Neural progenitor cell (in vitro differentiated cells): ENCODE measurements at regions not wholly inside any gene's neighbourhood (a gene's known extent, or its start where the extent isn't known, plus 50 kb on each side); places are given as distances from the start of the nearest gene placed in this dataset.

Experiments used
- DNase-seq: peaks from one replicate; pipeline ENCODE4 v3.0.0-alpha.2; 2016; ENCODE audit warnings: low spot score
- H2AFZ ChIP-seq: fragments of 200-600 bp; sonication (generic); replicated peaks from 2 replicates; pipeline ENCODE4 v1.6.1; 2016; ENCODE audit warnings: antibody characterized with exemption
- H3F3A ChIP-seq: fragments of 200-600 bp; sonication (generic); 2 replicates; pipeline ENCODE4 v1.6.1; 2016; ENCODE audit warnings: antibody characterized with exemption, low read depth
- H3K27ac ChIP-seq: fragments of 200-600 bp; sonication (generic); 2 replicates; pipeline ENCODE4 v1.5.1; 2016; ENCODE audit warnings: mild to moderate bottlenecking
- H3K27me3 ChIP-seq: fragments of 200-600 bp; sonication (generic); 2 replicates; pipeline ENCODE4 v1.6.1; 2016; ENCODE audit warnings: mild to moderate bottlenecking, moderate library complexity
- H3K36me3 ChIP-seq: fragments of 200-600 bp; sonication (generic); 2 replicates; pipeline ENCODE4 v1.5.1; 2016
- H3K4me1 ChIP-seq: fragments of 200-600 bp; sonication (generic); 2 replicates; pipeline ENCODE4 v1.6.1; 2016; ENCODE audit warnings: mixed run types
- H3K4me2 ChIP-seq: fragments of 200-600 bp; sonication (generic); 2 replicates; pipeline ENCODE4 v1.6.1; 2016
- H3K4me3 ChIP-seq: fragments of 200-600 bp; sonication (generic); 2 replicates; pipeline ENCODE4 v1.5.1; 2016
- H3K79me2 ChIP-seq: fragments of 200-600 bp; sonication (generic); 2 replicates; pipeline ENCODE4 v1.6.1; 2016; ENCODE audit warnings: low read depth
- H3K9ac ChIP-seq: fragments of 200-600 bp; sonication (generic); 2 replicates; pipeline ENCODE4 v1.6.1; 2016
- H3K9me3 ChIP-seq: fragments of 200-600 bp; sonication (generic); 2 replicates; pipeline ENCODE4 v1.5.1; 2016; ENCODE audit warnings: low read depth
- H4K20me1 ChIP-seq: fragments of 200-600 bp; sonication (generic); 2 replicates; pipeline ENCODE4 v1.6.1; 2016; ENCODE audit warnings: low read depth
- H3K27ac Mint-ChIP-seq: 3 replicates; pipeline ENCODE4 v1.8.0; 2021; ENCODE audit warnings: mixed read lengths
- H3K27me3 Mint-ChIP-seq: 2 replicates; pipeline ENCODE4 v1.8.0; 2022; ENCODE audit warnings: low read depth, mild to moderate bottlenecking, inconsistent platforms, moderate library complexity, mixed read lengths; ENCODE audit not compliant: insufficient read depth
- H3K36me3 Mint-ChIP-seq: 3 replicates; pipeline ENCODE4 v1.8.0; 2021; ENCODE audit warnings: mixed read lengths
- H3K4me1 Mint-ChIP-seq: 3 replicates; pipeline ENCODE4 v1.8.0; 2021; ENCODE audit warnings: mixed read lengths
- H3K4me3 Mint-ChIP-seq: 3 replicates; pipeline ENCODE4 v1.8.0; 2021; ENCODE audit warnings: mild to moderate bottlenecking, moderate library complexity, mixed read lengths
- H3K9me3 Mint-ChIP-seq: 3 replicates; pipeline ENCODE4 v1.8.0; 2020; ENCODE audit warnings: mixed read lengths
- EZH2 ChIP-seq: fragments of 200-600 bp; sonication (generic); IDR thresholded peaks from 2 replicates; pipeline ENCODE4 v1.6.1; 2017; ENCODE audit warnings: antibody characterized with exemption, mild to moderate bottlenecking, moderate library complexity
- EZH2phosphoT487 ChIP-seq: fragments of 200-600 bp; sonication (generic); IDR thresholded peaks from 2 replicates; pipeline ENCODE4 v1.6.1; 2017; ENCODE audit warnings: antibody characterized with exemption
- TF ChIP-seq, protein P1 (sequence below): fragments of 200-600 bp; sonication (generic); IDR thresholded peaks from 2 replicates; pipeline ENCODE4 v1.5.1; 2017; ENCODE audit warnings: antibody characterized with exemption, mild to moderate bottlenecking

DNA sequence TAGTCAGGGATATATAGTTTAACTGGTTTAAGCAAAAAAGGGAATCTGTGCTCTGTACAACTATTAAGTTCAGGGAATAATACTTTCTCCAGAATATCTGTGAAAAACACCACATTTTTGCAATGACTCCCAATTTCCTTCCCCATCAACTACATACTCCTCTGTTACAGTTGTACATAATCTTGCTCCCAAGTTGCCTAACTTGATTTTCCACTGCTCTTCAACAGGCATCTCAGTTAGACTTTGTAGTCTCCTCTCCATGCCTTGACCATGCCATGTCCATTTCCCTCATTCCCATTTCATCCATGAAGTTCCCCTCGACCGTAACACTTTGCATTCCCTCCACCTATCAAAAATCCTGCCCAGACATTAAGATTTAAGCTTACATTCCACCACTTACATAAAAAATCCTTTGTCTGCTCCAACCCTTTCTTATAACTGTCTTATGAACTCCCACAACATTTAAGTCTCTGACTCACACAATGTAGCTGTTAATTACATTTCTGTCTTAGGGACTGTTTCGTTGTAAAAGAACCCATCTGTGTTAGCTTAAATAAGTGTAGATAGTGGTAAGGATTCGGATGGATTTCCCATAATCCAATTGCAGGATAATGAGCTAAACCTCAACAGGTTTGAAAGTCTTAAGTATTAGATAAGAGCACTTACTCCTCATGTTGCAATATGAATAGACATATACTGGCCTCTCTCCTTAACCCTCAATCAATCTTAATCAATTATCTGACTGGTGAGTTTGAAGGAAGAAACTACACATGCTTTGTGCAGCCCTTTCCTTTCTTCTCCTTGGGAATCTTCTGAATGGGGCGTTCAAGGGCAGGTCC is 156.5 kb downstream of the PAWR start:
- H3K36me3 ChIP-seq: no peaks in the 10 kb centered on the region
- H3K36me3 Mint-ChIP-seq: no peaks in the 10 kb centered on the region
- H3K4me3 ChIP-seq: no peak overlapping the region
- no peaks in the 10 kb centered on the region for H3K4me1 ChIP-seq
- no peaks in the 10 kb centered on the region for H3K79me2 ChIP-seq
- no peak overlapping the region for H3K4me3 Mint-ChIP-seq
- TF ChIP-seq, protein P1, sequence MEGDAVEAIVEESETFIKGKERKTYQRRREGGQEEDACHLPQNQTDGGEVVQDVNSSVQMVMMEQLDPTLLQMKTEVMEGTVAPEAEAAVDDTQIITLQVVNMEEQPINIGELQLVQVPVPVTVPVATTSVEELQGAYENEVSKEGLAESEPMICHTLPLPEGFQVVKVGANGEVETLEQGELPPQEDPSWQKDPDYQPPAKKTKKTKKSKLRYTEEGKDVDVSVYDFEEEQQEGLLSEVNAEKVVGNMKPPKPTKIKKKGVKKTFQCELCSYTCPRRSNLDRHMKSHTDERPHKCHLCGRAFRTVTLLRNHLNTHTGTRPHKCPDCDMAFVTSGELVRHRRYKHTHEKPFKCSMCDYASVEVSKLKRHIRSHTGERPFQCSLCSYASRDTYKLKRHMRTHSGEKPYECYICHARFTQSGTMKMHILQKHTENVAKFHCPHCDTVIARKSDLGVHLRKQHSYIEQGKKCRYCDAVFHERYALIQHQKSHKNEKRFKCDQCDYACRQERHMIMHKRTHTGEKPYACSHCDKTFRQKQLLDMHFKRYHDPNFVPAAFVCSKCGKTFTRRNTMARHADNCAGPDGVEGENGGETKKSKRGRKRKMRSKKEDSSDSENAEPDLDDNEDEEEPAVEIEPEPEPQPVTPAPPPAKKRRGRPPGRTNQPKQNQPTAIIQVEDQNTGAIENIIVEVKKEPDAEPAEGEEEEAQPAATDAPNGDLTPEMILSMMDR: no peak
- no peak for TF ChIP-seq EZH2phosphoT487
- TF ChIP-seq EZH2: no peak
- H3K27me3 Mint-ChIP-seq: no peaks in the 10 kb centered on the region
- no peak overlapping the region for H3K9ac ChIP-seq
- no peaks in the 10 kb centered on the region for H4K20me1 ChIP-seq
- DNase-seq: no peak
- no peaks in the 10 kb centered on the region for H3K4me1 Mint-ChIP-seq
- no peak overlapping the region for H2AFZ ChIP-seq
- H3K9me3 ChIP-seq: no peaks in the 10 kb centered on the region
- no peaks in the 10 kb centered on the region for H3K9me3 Mint-ChIP-seq
- H3K4me2 ChIP-seq: no peak overlapping the region
- peaks cover 5% of the 10 kb centered on the region for H3F3A ChIP-seq
- no peaks in the 10 kb centered on the region for H3K27me3 ChIP-seq
- no peak overlapping the region for H3K27ac ChIP-seq
- H3K27ac Mint-ChIP-seq: no peak overlapping the region

DNA sequence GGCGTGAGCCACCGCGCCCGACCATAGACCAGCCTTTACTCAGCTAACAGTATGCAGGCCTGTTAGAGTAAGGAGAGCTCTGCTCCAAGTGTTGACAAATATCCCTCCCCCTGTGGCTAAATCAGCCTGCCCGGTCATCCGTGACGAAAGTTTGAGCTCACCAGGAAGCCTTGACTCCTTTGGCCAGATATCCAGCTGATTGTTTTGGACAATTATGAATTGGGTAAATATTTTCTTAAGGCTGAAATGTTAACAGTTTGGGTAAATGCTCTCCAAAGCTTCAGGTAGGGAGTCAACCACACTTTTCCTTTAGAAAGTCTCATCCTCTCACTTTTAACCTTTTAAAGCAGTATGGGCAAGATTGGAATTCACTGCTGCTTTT is 157.9 kb downstream of the PAWR start:
- Histone ChIP-seq H3K27me3 (no peaks in the 10 kb centered on the region), H3F3A (peaks cover 5% of the 10 kb centered on the region), H3K36me3 (no peaks in the 10 kb centered on the region), H4K20me1 (no peaks in the 10 kb centered on the region), H2AFZ (no peak overlapping the region), H3K4me3 (no peak overlapping the region), H3K4me2 (no peak overlapping the region), H3K27ac (no peak overlapping the region), H3K9me3 (no peaks in the 10 kb centered on the region), H3K4me1 (no peaks in the 10 kb centered on the region), H3K79me2 (no peaks in the 10 kb centered on the region), H3K9ac (no peak overlapping the region)
- peak; percentile 14 for DNase-seq
- TF ChIP-seq, protein P1: no peak
- TF ChIP-seq EZH2phosphoT487 (no peak), EZH2 (no peak)
- Mint-ChIP-seq H3K36me3 (no peaks in the 10 kb centered on the region), H3K9me3 (no peaks in the 10 kb centered on the region), H3K4me1 (no peaks in the 10 kb centered on the region), H3K27me3 (no peaks in the 10 kb centered on the region), H3K27ac (no peak overlapping the region), H3K4me3 (no peak overlapping the region)

DNA sequence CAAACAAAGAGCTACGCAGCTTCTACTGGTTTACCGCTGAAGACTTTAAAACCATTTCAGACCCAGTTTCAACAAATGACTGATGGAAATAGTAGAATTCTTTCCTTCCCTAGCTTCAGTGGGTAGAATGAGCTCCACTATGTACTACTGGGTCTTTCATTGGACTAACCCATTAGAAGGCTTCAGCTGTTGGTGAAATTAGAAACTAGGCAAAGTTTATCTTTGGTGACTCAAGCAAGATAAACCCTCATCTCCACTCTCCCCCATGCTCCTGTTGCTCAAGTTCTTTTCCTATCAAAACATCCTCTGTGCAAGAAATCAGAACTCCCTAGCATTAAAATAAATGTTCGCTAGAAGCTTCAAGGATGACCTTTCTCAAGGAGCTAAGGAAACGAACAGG is 159.2 kb downstream of the PAWR start:
- Histone ChIP-seq H3K27me3 (no peaks in the 10 kb centered on the region), H3K79me2 (no peaks in the 10 kb centered on the region), H3K4me2 (no peak overlapping the region), H3K9me3 (no peaks in the 10 kb centered on the region), H3K9ac (no peak overlapping the region), H3K4me3 (no peak overlapping the region), H3F3A (peaks cover 5% of the 10 kb centered on the region), H3K27ac (no peak overlapping the region), H4K20me1 (no peaks in the 10 kb centered on the region), H3K36me3 (no peaks in the 10 kb centered on the region), H3K4me1 (no peaks in the 10 kb centered on the region), H2AFZ (no peak overlapping the region)
- Mint-ChIP-seq H3K4me1 (no peaks in the 10 kb centered on the region), H3K27me3 (no peaks in the 10 kb centered on the region), H3K4me3 (no peak overlapping the region), H3K36me3 (no peaks in the 10 kb centered on the region), H3K9me3 (no peaks in the 10 kb centered on the region), H3K27ac (no peak overlapping the region)
- TF ChIP-seq EZH2: no peak
- no peak for TF ChIP-seq EZH2phosphoT487
- TF ChIP-seq, protein P1: no peak
- no peak for DNase-seq
